PC-3 (cell line): ENCODE measurements at regions not wholly inside any gene's neighbourhood (a gene's known extent, or its start where the extent isn't known, plus 50 kb on each side); places are given as distances from the start of the nearest gene placed in this dataset.

ENCODE experiments used
- EZH2 ChIP-seq: fragments of 300-600 bp; sonication (generic); IDR thresholded peaks from one replicate; pipeline ENCODE4 v1.6.1; 2017; ENCODE audit warnings: antibody characterized with exemption, mild to moderate bottlenecking, low read length; ENCODE audit not compliant: unreplicated experiment
- EZH2phosphoT487 ChIP-seq: fragments of 300-600 bp; sonication (generic); IDR thresholded peaks from 2 replicates; pipeline ENCODE4 v1.6.1; 2018; ENCODE audit warnings: mild to moderate bottlenecking, antibody characterized with exemption, low read length, borderline replicate concordance
- TF ChIP-seq, protein P1 (sequence below): fragments of 300-600 bp; sonication (generic); conservative IDR thresholded peaks from 2 replicates; pipeline ENCODE4 v1.5.1; 2017; ENCODE audit warnings: antibody characterized with exemption, low read depth, mild to moderate bottlenecking, low read length

DNA sequence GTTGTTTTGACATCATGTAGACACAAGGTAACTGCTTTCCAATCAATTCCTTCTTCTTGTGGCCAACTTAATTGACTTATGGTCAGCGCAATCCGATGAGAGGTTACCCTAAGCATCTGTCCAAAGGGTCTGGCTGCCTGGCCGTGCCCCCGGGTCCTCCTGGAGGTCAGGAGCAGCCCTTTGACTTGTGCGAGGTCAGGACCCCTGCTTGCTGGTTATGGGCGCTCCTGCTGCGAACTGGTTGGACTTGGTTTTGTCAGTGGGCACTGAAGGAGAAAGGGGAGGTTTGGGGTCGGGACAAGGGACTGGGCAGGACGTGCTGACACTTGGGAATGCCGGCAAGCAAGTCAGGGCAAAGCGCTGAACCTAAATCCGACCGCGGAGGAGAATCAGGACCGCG, 215.6 kb downstream of the QKI start:
- TF ChIP-seq, protein P1, sequence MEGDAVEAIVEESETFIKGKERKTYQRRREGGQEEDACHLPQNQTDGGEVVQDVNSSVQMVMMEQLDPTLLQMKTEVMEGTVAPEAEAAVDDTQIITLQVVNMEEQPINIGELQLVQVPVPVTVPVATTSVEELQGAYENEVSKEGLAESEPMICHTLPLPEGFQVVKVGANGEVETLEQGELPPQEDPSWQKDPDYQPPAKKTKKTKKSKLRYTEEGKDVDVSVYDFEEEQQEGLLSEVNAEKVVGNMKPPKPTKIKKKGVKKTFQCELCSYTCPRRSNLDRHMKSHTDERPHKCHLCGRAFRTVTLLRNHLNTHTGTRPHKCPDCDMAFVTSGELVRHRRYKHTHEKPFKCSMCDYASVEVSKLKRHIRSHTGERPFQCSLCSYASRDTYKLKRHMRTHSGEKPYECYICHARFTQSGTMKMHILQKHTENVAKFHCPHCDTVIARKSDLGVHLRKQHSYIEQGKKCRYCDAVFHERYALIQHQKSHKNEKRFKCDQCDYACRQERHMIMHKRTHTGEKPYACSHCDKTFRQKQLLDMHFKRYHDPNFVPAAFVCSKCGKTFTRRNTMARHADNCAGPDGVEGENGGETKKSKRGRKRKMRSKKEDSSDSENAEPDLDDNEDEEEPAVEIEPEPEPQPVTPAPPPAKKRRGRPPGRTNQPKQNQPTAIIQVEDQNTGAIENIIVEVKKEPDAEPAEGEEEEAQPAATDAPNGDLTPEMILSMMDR, result no peak
- TF ChIP-seq EZH2, result no peak
- TF ChIP-seq EZH2phosphoT487, result no peak
